ENCODE measurements at regions not wholly inside any gene's neighbourhood (a gene's known extent, or its start where the extent isn't known, plus 50 kb on each side); places are given as distances from the start of the nearest gene placed in this dataset.

GRCh38 chr15:59940928-59941327, 63.2 kb upstream of the FOXB1 start:
- no peak for TF ChIP-seq CTCF (IDR thresholded peaks at IDR 0.05)
- no peak for TF ChIP-seq POLR2A (IDR thresholded peaks at IDR 0.05)

Data from right lobe of liver (tissue), 4 donors.